Mesendoderm (in vitro differentiated cells): ENCODE measurements at regions not wholly inside any gene's neighbourhood (a gene's known extent, or its start where the extent isn't known, plus 50 kb on each side); places are given as distances from the start of the nearest gene placed in this dataset.

ENCODE experiments used
- DNase-seq: peaks from one replicate; pipeline ENCODE4 v3.0.0; 2013
- H2AK5ac ChIP-seq: 2 replicates; pipeline ENCODE4 v1.6.1; 2013; ENCODE audit warnings: low read length, inconsistent platforms
- H2BK120ac ChIP-seq: 2 replicates; pipeline ENCODE4 v1.6.1; 2013; ENCODE audit warnings: low read depth, mild to moderate bottlenecking, low read length, moderate library complexity, mixed read lengths
- H2BK15ac ChIP-seq: replicated peaks from 2 replicates; pipeline ENCODE4 v1.6.1; 2013; ENCODE audit warnings: low read depth, mild to moderate bottlenecking, moderate library complexity
- H2BK5ac ChIP-seq: 2 replicates; pipeline ENCODE4 v1.6.1; 2013; ENCODE audit warnings: low read length, inconsistent platforms
- H3K18ac ChIP-seq: 2 replicates; pipeline ENCODE4 v1.6.1; 2013; ENCODE audit warnings: mild to moderate bottlenecking, low read length, mixed read lengths
- H3K23ac ChIP-seq: one replicate; pipeline ENCODE4 v1.6.1; 2013; ENCODE audit warnings: low read length
- H3K27ac ChIP-seq: 2 replicates; pipeline ENCODE4 v1.5.1; 2013; ENCODE audit warnings: low read depth, mild to moderate bottlenecking, inconsistent platforms, low read length, moderate library complexity
- H3K27me3 ChIP-seq: 2 replicates; pipeline ENCODE4 v1.6.1; 2013; ENCODE audit warnings: low read length, control low read depth, mild to moderate bottlenecking, inconsistent platforms; ENCODE audit not compliant: insufficient read depth, poor library complexity
- H3K36me3 ChIP-seq: 2 replicates; pipeline ENCODE4 v1.6.1; 2013; ENCODE audit warnings: low read length, inconsistent platforms; ENCODE audit not compliant: control insufficient read depth, insufficient read depth
- H3K4ac ChIP-seq: one replicate; pipeline ENCODE4 v1.6.1; 2013; ENCODE audit warnings: low read depth, mild to moderate bottlenecking, low read length, moderate library complexity
- H3K4me1 ChIP-seq: 2 replicates; pipeline ENCODE4 v1.6.1; 2013; ENCODE audit warnings: low read depth, low read length, inconsistent platforms; ENCODE audit not compliant: control insufficient read depth
- H3K4me2 ChIP-seq: 2 replicates; pipeline ENCODE4 v1.6.1; 2013; ENCODE audit warnings: low read length
- H3K4me3 ChIP-seq: 2 replicates; pipeline ENCODE4 v1.5.1; 2013; ENCODE audit warnings: mild to moderate bottlenecking, low read length
- H3K56ac ChIP-seq: one replicate; pipeline ENCODE4 v1.6.1; 2013; ENCODE audit warnings: low read length
- H3K79me1 ChIP-seq: 2 replicates; pipeline ENCODE4 v1.6.1; 2013; ENCODE audit warnings: low read length, inconsistent platforms
- H3K79me2 ChIP-seq: 2 replicates; pipeline ENCODE4 v1.6.1; 2013; ENCODE audit warnings: mild to moderate bottlenecking, low read length; ENCODE audit not compliant: control insufficient read depth, insufficient read depth
- H3K9ac ChIP-seq: 2 replicates; pipeline ENCODE4 v1.6.1; 2013; ENCODE audit warnings: low read length, inconsistent platforms
- H4K5ac ChIP-seq: one replicate; pipeline ENCODE4 v1.6.1; 2013; ENCODE audit warnings: low read length
- H4K8ac ChIP-seq: one replicate; pipeline ENCODE4 v1.6.1; 2013; ENCODE audit warnings: low read depth, mild to moderate bottlenecking, control low read depth, low read length, moderate library complexity
- WGBS: extraction: QIAGEN DNeasy Blood & Tissue Kit; methylation state at CpG from one replicate; pipeline ENCODE4 v1.1.7; 2013; ENCODE audit warnings: low lambda C conversion rate, missing lambda C conversion rate; ENCODE audit not compliant: insufficient coverage; ENCODE audit errors: extremely low coverage; 5-methylcytosine and 5-hydroxymethylcytosine counted together

GRCh38 chr6:163797296-163797845 lies 382.9 kb downstream of the QKI start:
- H3K4me1 ChIP-seq: no peaks in the 10 kb centered on the region
- H3K9ac ChIP-seq: no peak overlapping the region
- no peak overlapping the region for H3K56ac ChIP-seq
- H3K79me1 ChIP-seq: no peaks in the 10 kb centered on the region
- no peak overlapping the region for H4K8ac ChIP-seq
- H2BK15ac ChIP-seq: no peak overlapping the region
- H3K36me3 ChIP-seq: no peaks in the 10 kb centered on the region
- H3K18ac ChIP-seq: no peak overlapping the region
- H3K4ac ChIP-seq: no peak overlapping the region
- WGBS: no CpG with 5 or more reads among the region's 3 CpGs
- H2BK5ac ChIP-seq: no peak overlapping the region
- H2AK5ac ChIP-seq: no peak overlapping the region
- H2BK120ac ChIP-seq: no peak overlapping the region
- H3K27me3 ChIP-seq: no peaks in the 10 kb centered on the region
- H3K4me3 ChIP-seq: no peak overlapping the region
- H3K23ac ChIP-seq: no peak overlapping the region
- H4K5ac ChIP-seq: no peak overlapping the region
- no peaks in the 10 kb centered on the region for H3K79me2 ChIP-seq
- DNase-seq: no peak
- no peak overlapping the region for H3K27ac ChIP-seq
- H3K4me2 ChIP-seq: no peak overlapping the region

GRCh38 chr6:163793011-163793983 lies 378.8 kb downstream of the QKI start:
- H2BK15ac ChIP-seq: no peak overlapping the region
- WGBS: no CpG with 5 or more reads among the region's 4 CpGs

GRCh38 chr6:163790266-163790840 lies 375.8 kb downstream of the QKI start:
- Histone ChIP-seq H3K4me1 (no peaks in the 10 kb centered on the region), H3K36me3 (no peaks in the 10 kb centered on the region), H3K18ac (no peak overlapping the region), H3K79me2 (no peaks in the 10 kb centered on the region), H4K5ac (no peak overlapping the region), H3K4ac (no peak overlapping the region), H2BK120ac (no peak overlapping the region), H3K56ac (no peak overlapping the region), H3K4me2 (no peak overlapping the region), H2BK15ac (no peak overlapping the region), H3K27ac (no peak overlapping the region), H3K23ac (no peak overlapping the region), H2BK5ac (no peak overlapping the region), H3K4me3 (no peak overlapping the region), H3K79me1 (no peaks in the 10 kb centered on the region), H2AK5ac (no peak overlapping the region), H4K8ac (no peak overlapping the region), H3K9ac (no peak overlapping the region), H3K27me3 (no peaks in the 10 kb centered on the region)
- no CpG with 5 or more reads among the region's 5 CpGs for WGBS
- DNase-seq: no peak

More at GRCh38 chr6:163793011-163793983, 378.8 kb downstream of the QKI start:
- Histone ChIP-seq H3K4me1 (no peaks in the 10 kb centered on the region), H2BK120ac (no peak overlapping the region), H3K79me1 (no peaks in the 10 kb centered on the region), H3K18ac (no peak overlapping the region), H3K23ac (no peak overlapping the region), H3K36me3 (no peaks in the 10 kb centered on the region), H3K4me2 (no peak overlapping the region), H2BK5ac (no peak overlapping the region), H3K4ac (no peak overlapping the region), H4K5ac (no peak overlapping the region), H3K27ac (no peak overlapping the region), H3K9ac (no peak overlapping the region), H3K56ac (no peak overlapping the region), H2AK5ac (no peak overlapping the region), H4K8ac (no peak overlapping the region), H3K4me3 (no peak overlapping the region), H3K27me3 (no peaks in the 10 kb centered on the region), H3K79me2 (no peaks in the 10 kb centered on the region)
- peak; percentile 43 for DNase-seq

- no CpG with 5 or more reads among the region's 5 CpGs for WGBS
- no peak overlapping the region for H3K4me2 ChIP-seq
- no peak overlapping the region for H3K56ac ChIP-seq
- no peaks in the 10 kb centered on the region for H3K27me3 ChIP-seq
- H3K18ac ChIP-seq: no peak overlapping the region
- no peak overlapping the region for H4K8ac ChIP-seq
- H2AK5ac ChIP-seq: no peak overlapping the region
- H3K79me1 ChIP-seq: no peaks in the 10 kb centered on the region
- no peak overlapping the region for H3K23ac ChIP-seq
- no peak overlapping the region for H3K4me3 ChIP-seq
- no peak overlapping the region for H2BK120ac ChIP-seq
- H2BK5ac ChIP-seq: no peak overlapping the region
- no peaks in the 10 kb centered on the region for H3K79me2 ChIP-seq
- no peaks in the 10 kb centered on the region for H3K36me3 ChIP-seq
- no peak overlapping the region for H3K27ac ChIP-seq
- H3K4me1 ChIP-seq: no peaks in the 10 kb centered on the region
- no peak overlapping the region for H4K5ac ChIP-seq
- H2BK15ac ChIP-seq: no peak overlapping the region
- no peak overlapping the region for H3K4ac ChIP-seq
- no peak for DNase-seq
- H3K9ac ChIP-seq: no peak overlapping the region
These were observed 374.8 kb downstream of the QKI start for GRCh38 chr6:163789199-163789810.

GRCh38 chr6:163786995-163787671 lies 372.6 kb downstream of the QKI start:
- Histone ChIP-seq H3K4me3 (no peak overlapping the region), H3K23ac (no peak overlapping the region), H3K4ac (no peak overlapping the region), H4K8ac (no peak overlapping the region), H3K4me2 (no peak overlapping the region), H3K79me2 (no peaks in the 10 kb centered on the region), H3K27ac (no peak overlapping the region), H3K36me3 (no peaks in the 10 kb centered on the region), H3K18ac (no peak overlapping the region), H3K9ac (no peak overlapping the region), H2BK120ac (no peak overlapping the region), H3K56ac (no peak overlapping the region), H2BK15ac (no peak overlapping the region), H4K5ac (no peak overlapping the region), H3K79me1 (no peaks in the 10 kb centered on the region), H2BK5ac (no peak overlapping the region), H3K4me1 (no peaks in the 10 kb centered on the region), H2AK5ac (no peak overlapping the region), H3K27me3 (no peaks in the 10 kb centered on the region)
- WGBS: no CpG with 5 or more reads among the region's 2 CpGs
- DNase-seq: no peak
